WERI-Rb-1 (cell line): ENCODE measurements at regions not wholly inside any gene's neighbourhood (a gene's known extent, or its start where the extent isn't known, plus 50 kb on each side); places are given as distances from the start of the nearest gene placed in this dataset.

Source experiments
- DNase-seq: peaks from one replicate; pipeline ENCODE4 v3.0.0-alpha.2; 2020
- H3K27ac ChIP-seq: fragments of 250-450 bp; sonication (Bioruptor Pico); 2 replicates; pipeline ENCODE4 v1.5.1; 2020; ENCODE audit warnings: mild to moderate bottlenecking, moderate library complexity
- H3K27me3 ChIP-seq: fragments of 250-450 bp; sonication (Bioruptor Pico); 2 replicates; pipeline ENCODE4 v1.5.1; 2021; ENCODE audit warnings: mild to moderate bottlenecking, low read depth, moderate library complexity; ENCODE audit not compliant: insufficient read depth, severe bottlenecking
- H3K36me3 ChIP-seq: fragments of 250-450 bp; sonication (Bioruptor Pico); 2 replicates; pipeline ENCODE4 v1.5.1; 2020; ENCODE audit warnings: mild to moderate bottlenecking, moderate library complexity
- H3K4me3 ChIP-seq: 2 replicates; pipeline ENCODE4 v1.5.1; 2011; ENCODE audit warnings: low read depth, mild to moderate bottlenecking, control low read depth, low read length
- H3K9me3 ChIP-seq: fragments of 250-450 bp; sonication (Bioruptor Pico); 2 replicates; pipeline ENCODE4 v1.5.1; 2021; ENCODE audit warnings: mild to moderate bottlenecking, moderate library complexity; ENCODE audit not compliant: severe bottlenecking
- TF ChIP-seq, protein P1 (sequence below): IDR thresholded peaks from 2 replicates; pipeline ENCODE4 v1.5.1; 2011; ENCODE audit warnings: low read depth, mild to moderate bottlenecking, control low read depth, inconsistent platforms, low read length

DNA sequence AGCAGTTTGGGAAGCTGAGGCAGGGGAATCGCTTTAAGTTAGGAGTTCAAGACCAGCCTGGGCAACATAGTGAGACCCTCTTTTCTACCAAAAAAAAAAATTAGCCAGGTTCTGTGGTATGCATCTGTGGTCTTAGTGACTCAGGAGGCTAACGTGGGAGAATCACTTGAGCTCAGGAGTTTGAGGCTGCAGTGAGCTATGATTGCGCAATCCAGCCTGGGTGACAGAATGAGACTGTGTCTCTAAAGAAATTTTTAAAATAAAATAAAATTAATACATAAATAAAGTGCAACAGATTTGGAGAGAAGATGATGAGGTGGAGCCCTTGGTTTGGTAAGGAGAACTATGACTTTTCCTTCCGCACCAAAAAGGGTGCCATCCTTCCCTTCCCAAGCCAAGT lies 436.9 kb downstream of the NLGN4X start:
- H3K27me3 ChIP-seq: peaks cover 20% of the 10 kb centered on the region
- no peak for DNase-seq
- H3K9me3 ChIP-seq: no peaks in the 10 kb centered on the region
- no peak overlapping the region for H3K27ac ChIP-seq
- H3K4me3 ChIP-seq: no peak overlapping the region
- no peaks in the 10 kb centered on the region for H3K36me3 ChIP-seq
- TF ChIP-seq, protein P1, sequence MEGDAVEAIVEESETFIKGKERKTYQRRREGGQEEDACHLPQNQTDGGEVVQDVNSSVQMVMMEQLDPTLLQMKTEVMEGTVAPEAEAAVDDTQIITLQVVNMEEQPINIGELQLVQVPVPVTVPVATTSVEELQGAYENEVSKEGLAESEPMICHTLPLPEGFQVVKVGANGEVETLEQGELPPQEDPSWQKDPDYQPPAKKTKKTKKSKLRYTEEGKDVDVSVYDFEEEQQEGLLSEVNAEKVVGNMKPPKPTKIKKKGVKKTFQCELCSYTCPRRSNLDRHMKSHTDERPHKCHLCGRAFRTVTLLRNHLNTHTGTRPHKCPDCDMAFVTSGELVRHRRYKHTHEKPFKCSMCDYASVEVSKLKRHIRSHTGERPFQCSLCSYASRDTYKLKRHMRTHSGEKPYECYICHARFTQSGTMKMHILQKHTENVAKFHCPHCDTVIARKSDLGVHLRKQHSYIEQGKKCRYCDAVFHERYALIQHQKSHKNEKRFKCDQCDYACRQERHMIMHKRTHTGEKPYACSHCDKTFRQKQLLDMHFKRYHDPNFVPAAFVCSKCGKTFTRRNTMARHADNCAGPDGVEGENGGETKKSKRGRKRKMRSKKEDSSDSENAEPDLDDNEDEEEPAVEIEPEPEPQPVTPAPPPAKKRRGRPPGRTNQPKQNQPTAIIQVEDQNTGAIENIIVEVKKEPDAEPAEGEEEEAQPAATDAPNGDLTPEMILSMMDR: no peak

GRCh38 chrX:5788910-5789309 lies 439.8 kb downstream of the NLGN4X start:
- peaks cover 27% of the 10 kb centered on the region for H3K27me3 ChIP-seq
- no peaks in the 10 kb centered on the region for H3K36me3 ChIP-seq
- H3K9me3 ChIP-seq: no peaks in the 10 kb centered on the region
- TF ChIP-seq, protein P1: no peak
- H3K27ac ChIP-seq: no peak overlapping the region
- DNase-seq: no peak
- H3K4me3 ChIP-seq: no peak overlapping the region

- Histone ChIP-seq H3K4me3 (no peak overlapping the region), H3K9me3 (no peaks in the 10 kb centered on the region), H3K36me3 (no peaks in the 10 kb centered on the region), H3K27me3 (peaks cover 17% of the 10 kb centered on the region), H3K27ac (no peak overlapping the region)
- TF ChIP-seq, protein P1: no peak
- DNase-seq: no peak
Observed at GRCh38 chrX:5780821-5781220, 447.8 kb downstream of the NLGN4X start.

- Histone ChIP-seq H3K27me3 (peaks cover 20% of the 10 kb centered on the region), H3K9me3 (no peaks in the 10 kb centered on the region), H3K27ac (no peak overlapping the region), H3K4me3 (no peak overlapping the region), H3K36me3 (no peaks in the 10 kb centered on the region)
- no peak for DNase-seq
- TF ChIP-seq, protein P1: no peak
Observed at GRCh38 chrX:5775846-5776430, 452.7 kb downstream of the NLGN4X start.

DNA sequence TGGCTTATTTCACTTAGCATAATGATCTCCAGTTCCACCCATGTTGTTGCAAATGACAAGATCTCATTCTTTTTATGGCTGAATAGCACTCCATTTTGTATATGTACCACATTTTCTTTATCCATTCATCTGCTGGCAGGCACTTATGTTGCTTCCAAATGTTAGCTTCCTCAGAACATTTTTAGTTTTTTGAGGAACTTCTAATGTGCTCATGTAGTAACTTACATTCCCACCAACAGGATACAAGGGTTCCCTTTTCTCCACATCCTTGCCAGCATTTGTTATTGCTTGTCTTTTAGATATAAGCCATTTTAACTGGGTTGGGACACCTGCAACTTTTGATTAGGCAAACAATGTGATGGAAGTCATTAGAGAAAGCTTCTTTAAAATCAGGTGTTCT lies 454.2 kb downstream of the NLGN4X start:
- TF ChIP-seq, protein P1: no peak
- Histone ChIP-seq H3K27me3 (peaks cover 28% of the 10 kb centered on the region), H3K4me3 (no peak overlapping the region), H3K9me3 (no peaks in the 10 kb centered on the region), H3K36me3 (no peaks in the 10 kb centered on the region), H3K27ac (no peak overlapping the region)
- DNase-seq: no peak

DNA sequence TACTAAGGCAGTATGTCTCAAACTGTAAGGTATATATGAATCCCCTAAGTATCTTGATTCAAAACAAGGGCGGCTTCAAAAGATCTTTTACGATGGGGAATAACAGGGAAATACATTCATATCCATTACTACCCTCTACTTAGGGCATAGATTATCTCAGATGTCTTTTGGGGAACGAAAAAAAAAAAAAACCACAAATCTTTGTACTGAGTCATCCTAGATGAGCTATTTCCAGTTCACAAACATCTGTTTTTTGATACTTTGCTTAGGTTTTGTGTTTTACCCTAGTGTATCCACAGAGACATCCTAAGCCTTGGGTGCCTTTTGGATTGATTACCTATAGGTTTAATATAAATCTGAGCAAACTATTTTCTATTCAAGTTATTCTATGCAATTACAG lies 457.2 kb downstream of the NLGN4X start:
- no peak overlapping the region for H3K4me3 ChIP-seq
- no peaks in the 10 kb centered on the region for H3K36me3 ChIP-seq
- no peak overlapping the region for H3K27ac ChIP-seq
- peaks cover 33% of the 10 kb centered on the region for H3K27me3 ChIP-seq
- DNase-seq: no peak
- TF ChIP-seq, protein P1: no peak
- H3K9me3 ChIP-seq: no peaks in the 10 kb centered on the region
